GM19467 (cell line): ENCODE measurements at regions not wholly inside any gene's neighbourhood (a gene's known extent, or its start where the extent isn't known, plus 50 kb on each side); places are given as distances from the start of the nearest gene placed in this dataset.
A peak's percentile ranks its signal among the peaks of the same experiment; 100 is the strongest.
"Not testable (repeated sequence)": the region's sequence is repeated elsewhere in the genome, so short reads cannot be mapped to it uniquely, and the experiment has no call there.

Source experiments
- ATAC-seq: cut with Tn5 transposase; IDR thresholded peaks from one replicate; pipeline ENCODE4 v1.9.1; 2021; ENCODE audit warnings: mild to moderate bottlenecking, moderate library complexity; ENCODE audit not compliant: unreplicated experiment

- not testable (repeated sequence) for ATAC-seq
These were observed 70.2 kb downstream of the ZNF726 start for GRCh38 chr19:23984911-23985310.

- no peak for ATAC-seq
These were observed 71.9 kb downstream of the ZNF726 start for GRCh38 chr19:23986623-23987022.

DNA sequence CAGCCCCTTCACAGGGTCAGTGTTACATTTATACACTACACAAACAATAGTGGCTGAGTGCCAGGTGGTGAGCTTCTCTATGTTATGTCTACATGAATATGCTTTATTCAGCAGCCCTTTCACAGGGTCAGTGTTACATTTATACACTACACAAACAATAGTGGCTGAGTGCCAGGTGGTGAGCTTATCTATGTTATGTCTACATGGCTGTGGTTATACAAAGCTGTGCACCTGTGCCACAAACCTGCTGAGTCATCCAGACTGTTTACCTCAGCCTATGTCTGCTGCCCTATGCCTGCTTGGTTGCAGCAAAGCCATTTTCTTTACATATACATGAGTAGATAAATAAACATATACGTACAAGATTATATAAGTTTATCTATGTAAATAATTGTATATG lies 76.5 kb downstream of the ZNF726 start:
- no peak for ATAC-seq

DNA sequence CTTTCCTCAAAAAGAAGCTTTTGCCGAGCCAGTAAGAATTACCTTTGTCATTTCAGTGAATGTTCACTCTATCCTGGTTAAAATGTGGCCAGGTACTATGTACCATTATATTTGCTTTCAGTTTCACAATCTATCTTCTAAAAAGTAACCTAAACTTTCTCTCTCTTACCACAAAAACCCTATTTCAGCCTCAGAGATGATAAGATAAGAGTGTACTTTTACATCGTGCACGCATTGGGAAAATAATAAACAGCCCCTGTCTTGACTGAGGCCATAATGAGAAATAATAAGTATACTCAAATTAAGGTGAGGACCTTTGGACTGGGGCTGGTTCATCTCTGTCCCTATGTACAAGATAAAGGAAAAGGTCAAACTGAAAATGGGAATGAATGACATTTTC lies 77.7 kb downstream of the ZNF726 start:
- ATAC-seq = no peak

DNA sequence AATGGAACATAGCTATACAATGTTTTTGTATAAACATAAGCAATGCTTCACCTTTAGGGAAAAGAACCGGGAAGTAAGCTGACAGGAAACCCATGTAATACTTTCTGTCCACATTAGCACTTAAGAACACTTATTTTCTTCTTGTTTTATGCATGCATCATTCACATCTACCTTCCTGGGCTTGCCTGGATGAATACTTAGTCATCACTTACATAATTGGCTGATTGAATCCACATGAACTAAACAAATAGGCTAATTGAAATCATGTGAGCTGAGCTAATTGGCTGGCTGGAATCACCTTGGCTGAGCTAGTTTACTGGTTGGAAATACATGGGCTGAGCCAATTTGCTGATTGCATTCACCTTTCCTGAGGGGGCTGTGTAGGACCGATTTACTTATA lies 78.8 kb downstream of the ZNF726 start:
- ATAC-seq = no peak

- no peak for ATAC-seq
These were observed 81.9 kb downstream of the ZNF726 start for GRCh38 chr19:23996549-23996948.

GRCh38 chr19:23998568-23998967 lies 83.9 kb downstream of the ZNF726 start:
- ATAC-seq = no peak

DNA sequence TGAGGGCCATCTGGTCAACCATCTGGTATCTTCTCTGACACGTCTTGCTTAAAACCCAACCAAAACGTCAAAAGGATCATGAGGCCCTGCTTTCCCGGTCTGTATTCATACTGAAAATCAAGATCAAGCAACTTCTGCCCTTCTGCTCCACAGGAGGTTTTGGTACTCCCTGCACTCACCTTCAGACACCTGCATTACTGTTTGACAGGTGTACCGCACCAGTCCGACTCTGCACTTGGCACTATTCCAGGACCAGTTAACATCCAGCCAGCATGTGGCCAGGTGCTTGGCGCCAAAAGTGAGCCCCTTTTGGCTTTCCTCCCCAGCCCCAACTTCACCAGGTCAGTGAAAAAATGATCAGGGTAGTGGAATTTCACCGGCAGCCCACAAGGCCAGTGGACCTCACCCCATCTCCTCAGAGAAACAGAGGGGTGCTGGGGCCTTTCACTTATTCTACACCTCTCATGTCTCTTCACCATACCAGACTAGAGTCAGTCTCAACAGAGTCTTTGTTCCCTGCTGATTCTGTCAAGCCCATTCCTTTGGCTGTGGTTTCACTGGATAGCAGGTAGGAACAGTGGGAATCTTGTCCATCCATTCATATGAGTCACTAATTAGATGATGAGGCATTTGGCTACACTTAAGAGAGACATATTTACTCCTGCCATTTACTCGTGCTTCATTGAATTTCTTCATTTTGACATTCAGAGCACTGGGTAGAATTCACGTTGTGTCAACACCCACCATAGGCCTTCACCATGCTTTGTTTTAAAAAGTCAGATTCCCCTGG lies 85.3 kb downstream of the ZNF726 start:
- ATAC-seq = no peak

DNA sequence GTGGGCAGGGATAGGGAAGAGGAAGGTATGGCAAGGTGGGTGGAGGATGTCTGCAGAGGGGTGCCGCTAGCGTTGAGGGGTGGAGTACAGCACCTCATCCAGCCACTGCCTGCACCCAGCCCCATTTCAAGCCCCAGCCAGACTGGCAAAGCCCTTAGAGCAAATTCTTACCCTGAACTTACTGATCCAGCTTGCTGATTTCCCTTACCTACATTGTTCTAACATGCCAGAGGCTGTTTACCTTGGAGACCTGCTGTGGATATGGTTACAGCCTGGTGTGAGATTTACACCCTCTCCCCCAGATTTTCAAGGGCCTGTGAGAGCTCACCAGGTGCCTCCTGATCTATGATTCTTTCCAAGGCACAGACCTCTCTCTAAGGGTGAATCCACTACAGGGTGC lies 86.0 kb downstream of the ZNF726 start:
- no peak for ATAC-seq

DNA sequence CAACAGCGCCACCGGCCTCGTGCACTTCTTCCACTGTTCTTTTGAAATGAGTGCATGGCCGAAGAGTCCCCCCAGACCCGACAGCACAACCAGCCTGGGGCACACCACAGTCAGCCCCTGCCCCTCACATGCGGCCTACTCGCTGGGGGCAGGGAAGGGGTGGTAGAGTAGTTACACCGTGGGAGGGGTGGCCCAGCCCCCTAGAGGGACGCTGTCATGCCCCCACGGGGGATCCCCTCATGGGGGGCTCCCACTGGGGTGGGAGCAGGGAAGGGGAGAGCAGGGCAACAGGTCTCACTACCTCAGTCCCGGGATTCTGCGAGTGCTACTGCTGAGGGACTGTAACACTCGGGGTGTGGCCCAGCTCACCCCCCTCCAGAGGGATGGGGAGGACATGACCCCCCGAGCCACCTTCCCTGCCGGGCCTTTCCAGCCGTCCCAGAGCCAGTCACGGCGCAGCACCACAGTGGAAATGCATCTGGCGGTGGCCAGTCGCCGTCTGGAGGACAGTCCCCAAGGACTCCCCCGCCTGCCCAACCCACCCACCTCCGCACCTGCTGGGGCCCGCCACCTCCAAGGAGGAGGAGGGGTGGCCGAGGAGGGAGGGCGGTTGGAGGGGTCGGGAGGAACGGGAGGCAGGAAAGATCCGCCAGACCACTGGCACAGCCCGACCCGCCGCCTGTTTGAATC lies 84.6 kb upstream of the ZNF254 start:
- no peak for ATAC-seq

DNA sequence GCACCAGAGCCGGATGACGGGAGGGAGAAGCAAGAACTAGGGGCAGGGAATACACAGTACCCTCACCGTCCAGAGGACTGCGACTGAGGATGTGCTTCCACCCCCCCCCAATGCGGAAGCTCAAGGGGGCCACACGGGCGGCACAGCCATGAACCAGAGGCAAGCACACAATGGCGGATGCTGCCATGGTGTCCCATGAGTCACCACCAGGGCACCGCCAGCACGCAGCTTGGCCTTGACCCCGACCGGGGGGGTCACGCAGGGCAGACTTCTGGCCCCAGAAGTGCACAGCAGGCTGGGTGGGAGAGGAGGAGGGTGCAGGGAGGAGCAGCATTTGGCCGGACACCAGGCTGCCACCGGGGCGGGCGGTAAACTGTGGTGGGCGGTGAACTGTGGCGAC lies 83.5 kb upstream of the ZNF254 start:
- no peak for ATAC-seq

- no peak for ATAC-seq
These were observed 82.8 kb upstream of the ZNF254 start for GRCh38 chr19:24004166-24004565.

DNA sequence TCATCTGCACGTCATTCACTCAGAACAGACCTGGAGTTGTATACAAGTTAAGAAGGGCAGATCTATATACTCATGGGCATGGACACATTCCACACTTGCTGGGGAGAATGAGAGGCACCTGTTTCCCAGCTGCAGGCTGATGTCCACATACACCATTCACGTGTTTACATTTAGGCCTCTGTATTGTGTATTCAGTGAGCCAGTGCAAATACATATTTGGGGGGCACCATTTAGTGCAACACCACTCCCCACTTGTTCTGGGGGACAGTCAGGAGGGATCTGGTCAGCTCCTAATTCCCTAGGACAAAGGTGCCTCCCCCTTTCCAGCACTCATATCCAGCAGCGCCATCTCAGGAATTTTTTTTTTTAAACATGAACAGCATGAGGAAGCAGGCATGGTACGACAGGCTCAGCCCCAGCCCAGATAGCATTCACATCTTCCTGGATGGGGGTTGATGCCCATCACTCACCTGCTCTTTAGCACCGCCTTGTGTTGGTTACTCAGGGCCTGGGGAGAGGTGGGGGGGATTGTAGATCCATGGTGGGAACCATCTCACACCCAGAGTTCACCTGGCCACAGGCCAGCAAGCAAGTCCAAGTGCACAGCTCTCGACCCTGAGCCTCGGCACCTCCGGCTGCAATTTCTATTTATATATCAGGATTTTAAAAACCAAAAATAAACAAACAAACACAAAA lies 56.9 kb upstream of the ZNF254 start:
- ATAC-seq = no peak

- no peak for ATAC-seq
These were observed 54.3 kb upstream of the ZNF254 start for GRCh38 chr19:24032651-24033050.

DNA sequence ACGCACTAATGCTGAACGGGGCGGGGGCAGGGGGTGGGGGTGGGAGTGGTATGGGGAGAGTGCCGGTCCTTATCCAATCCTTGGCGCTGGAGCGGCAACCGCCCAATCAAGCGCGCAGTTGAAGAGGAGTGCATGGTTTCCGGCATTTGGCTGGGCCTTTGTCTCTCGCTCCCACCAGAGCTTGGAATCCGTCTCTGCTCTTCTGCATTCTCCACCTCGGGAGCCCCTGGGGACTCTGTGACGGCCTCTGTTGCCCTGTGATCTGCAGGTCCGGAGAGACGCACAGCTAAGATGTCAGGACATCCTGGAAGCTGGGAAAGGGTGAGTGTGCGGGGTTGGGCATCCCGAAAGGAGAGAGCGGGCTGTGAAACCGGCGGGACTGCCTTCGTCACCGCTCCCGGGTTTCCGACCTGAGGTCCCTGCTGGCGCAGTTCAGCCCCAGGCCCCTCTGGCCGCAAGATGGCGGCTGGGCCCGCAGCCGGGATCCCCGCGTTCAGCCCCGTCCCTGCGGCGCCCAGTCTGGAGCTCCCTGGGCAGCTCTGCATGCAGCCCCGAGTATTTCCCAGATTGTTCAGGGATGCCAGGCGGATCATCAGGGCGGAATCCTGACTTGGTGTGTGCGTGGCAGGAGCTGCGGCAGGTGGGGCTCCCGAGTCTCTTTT lies 53.6 kb upstream of the ZNF254 start:
- peak; percentile 97 for ATAC-seq

- peak; percentile 28 for ATAC-seq
These were observed 53.0 kb upstream of the ZNF254 start for GRCh38 chr19:24033963-24034342.

GRCh38 chr19:24035261-24035880 lies 51.6 kb upstream of the ZNF254 start:
- not testable (repeated sequence) for ATAC-seq
